GM21529 (cell line): ENCODE measurements at regions not wholly inside any gene's neighbourhood (a gene's known extent, or its start where the extent isn't known, plus 50 kb on each side); places are given as distances from the start of the nearest gene placed in this dataset.

Experiments used
- ATAC-seq: cut with Tn5 transposase; IDR thresholded peaks from one replicate; pipeline ENCODE4 v1.9.1; 2021; ENCODE audit not compliant: unreplicated experiment

DNA sequence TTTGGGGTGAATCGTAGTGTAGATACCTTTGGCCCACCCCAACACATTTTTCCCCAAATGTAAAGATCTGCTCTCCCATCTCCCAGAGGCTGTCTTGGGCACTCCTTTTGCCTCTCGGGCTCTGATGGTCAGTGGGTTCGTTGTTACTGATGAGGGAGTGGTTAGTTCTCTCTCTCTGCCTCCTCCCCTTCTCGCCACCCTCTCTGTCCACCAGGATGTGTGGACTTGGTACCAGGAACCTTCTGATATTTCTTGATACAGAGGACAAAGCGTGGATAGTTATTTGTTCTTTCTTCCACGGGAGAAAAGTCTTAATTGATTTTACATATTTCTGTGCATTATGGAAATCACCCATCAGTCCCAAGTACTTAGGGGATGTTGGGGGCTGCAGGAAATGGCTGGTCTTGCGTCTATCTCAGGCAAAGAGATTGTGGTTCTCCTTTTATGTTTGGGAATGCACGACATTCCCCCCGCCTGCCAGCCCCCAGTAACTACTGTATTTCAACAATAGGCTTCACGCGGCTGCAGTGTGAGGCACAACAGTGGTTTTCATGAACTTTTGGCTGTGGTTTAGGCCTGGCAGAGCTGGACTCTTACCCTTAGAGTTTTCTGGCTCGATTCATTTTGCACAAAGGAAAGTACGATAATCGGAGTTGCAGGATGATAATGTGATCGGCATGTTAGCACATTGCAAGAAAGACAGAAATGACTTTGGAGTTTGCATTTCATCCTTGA is 79.0 kb upstream of the ZNF536 start:
- no peak for ATAC-seq

DNA sequence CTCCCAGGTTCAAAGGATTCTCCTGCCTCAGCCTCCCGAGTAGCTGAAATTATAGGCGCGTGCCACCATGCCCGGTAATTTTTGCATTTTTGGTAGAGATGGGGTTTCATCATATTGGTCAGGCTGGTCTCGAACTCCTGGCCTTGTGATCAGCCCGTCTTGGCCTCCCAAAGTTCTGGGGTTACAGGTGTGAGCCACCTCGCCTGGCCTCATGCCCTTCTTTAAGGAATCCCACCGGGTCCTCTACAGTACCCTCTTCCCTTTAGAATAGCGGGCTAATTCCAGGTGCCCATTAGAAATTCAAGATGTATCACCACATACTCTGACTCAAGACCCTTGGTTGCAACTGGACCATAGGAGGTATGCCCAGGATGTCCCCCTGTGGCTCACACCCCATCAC is 74.2 kb upstream of the ZNF536 start:
- ATAC-seq, result no peak

DNA sequence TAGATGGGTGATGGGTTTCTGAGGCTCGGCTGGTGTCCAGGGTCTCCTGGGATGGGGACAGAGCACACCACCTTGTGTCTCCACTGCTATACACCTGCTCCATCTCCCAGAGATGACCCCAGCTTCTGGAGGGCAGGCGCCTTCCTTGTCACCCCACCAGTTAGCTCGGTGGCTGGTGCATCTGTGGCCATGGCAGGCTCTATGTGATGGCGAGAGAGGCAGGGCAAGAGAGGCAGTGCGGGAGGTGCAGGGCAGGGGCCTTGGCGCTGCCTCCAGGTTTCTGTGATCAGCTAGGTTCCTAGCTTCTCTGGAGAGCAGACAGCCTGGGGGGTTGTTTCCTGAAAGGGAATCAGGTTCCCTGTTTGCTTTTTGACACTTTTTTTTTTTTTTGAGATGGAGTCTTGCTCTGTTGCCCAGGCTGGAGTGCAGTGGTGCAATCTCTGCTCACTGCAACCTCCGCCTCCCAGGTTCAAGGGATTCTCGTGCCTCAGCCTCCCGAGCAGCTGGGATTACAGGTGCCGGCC is 69.0 kb upstream of the ZNF536 start:
- ATAC-seq, result no peak

DNA sequence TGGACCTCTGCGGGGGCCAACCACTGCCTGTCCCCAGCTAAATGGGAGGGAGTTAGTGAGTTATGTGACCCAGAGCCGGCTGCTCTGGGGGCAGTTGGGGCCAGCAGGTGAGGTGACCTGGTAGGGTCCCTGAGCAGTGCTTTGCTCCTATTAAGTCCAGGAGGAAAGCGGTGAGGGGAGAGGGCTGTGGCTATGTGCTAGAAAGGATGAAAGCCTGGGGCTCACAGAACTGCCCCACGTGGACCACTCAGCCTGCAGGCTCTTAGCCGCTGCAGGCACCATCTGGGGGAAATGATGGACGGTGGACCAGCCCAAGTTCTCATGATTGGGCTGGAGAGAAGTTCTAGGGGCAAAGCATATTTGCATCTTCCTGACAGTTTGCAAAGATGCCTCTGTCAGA is 67.6 kb upstream of the ZNF536 start:
- no peak for ATAC-seq

DNA sequence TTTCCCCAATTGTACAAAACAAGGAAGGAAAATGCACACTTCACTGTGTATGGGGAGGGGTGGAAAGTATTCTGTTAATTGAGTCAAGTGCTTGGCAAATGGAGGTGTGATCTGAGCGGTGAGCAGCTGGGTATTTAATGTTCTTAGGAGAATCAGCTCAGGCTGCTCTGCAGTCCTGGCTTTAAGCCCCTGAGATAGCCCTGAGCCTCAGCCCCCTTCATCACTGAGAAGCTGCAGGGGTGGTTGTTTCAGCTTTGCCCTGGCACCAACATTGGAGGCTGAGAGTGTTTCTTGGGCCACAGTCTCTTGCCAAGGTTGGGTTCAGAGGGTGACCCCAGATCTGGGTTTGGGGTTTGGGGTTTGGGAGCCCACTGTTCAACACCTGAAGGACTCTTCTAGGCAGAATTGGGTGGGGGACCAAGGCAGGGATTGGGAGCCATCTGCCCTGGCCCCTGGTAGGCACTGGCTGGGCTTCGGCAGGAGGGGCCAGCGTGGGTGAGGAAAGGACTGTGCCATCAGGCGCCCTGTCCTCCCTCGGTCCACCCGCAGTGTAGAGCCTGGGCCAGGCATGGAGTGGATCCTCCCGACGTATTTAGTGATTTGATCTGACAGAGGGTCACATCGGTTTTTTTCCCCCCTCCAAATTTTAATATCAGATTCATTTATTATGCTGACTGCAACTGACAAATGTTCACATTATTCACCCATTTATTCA is 66.7 kb upstream of the ZNF536 start:
- ATAC-seq, result no peak

DNA sequence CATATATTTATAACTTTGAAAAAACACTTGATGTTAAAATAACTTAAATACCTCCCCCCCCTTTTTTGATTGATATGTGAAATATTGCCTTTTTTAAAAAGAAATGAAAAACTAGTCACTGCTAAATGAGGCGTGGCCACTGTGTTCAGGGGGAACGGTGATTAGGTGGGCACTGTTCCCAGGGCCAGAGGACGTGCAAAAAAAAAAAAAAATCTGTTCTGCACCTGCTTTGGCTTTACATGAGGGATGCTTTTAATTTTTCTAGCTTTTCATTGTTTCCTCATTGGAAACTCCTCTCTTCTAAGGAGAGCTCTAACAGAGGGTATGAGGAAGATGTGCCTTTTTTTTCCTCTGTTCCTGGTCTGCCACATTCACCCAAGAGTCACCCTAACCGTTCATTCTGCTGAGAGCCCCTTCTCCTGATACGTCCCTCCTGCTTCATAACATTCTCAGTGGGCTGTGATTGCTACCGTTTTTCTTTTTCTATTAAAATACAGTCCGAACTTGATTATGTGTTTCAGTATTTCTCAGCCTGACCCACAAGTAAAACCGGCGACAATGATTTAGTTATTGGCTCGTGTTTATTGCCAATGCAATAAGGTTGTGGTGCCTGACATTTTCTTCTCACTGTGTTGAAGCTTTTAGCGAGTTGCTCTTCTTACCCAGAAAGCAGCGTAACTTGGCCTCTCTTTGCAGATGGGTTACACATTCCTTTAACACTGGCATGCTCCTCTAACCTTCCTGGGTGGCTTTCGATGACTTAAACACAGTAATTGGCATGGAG is 64.8 kb upstream of the ZNF536 start:
- no peak for ATAC-seq

DNA sequence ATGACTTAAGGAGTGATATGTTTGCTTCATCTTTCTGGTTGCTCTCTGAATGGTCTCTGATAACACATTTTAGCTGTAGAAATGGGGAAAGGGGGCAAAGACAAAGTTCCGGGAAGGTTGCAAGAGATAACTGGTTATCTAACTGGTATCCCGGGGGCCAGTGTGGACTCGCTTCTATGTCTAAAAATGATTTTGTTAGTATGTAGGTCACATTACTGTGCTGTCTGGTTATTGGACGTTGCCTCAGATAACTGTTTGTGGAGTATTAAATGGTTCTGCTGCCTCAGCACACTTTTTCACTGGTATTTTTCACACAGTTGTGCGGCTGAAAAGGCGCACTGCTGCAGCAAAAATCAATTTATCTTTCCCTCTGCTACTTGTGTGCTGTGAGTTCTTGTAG is 63.0 kb upstream of the ZNF536 start:
- no peak for ATAC-seq

DNA sequence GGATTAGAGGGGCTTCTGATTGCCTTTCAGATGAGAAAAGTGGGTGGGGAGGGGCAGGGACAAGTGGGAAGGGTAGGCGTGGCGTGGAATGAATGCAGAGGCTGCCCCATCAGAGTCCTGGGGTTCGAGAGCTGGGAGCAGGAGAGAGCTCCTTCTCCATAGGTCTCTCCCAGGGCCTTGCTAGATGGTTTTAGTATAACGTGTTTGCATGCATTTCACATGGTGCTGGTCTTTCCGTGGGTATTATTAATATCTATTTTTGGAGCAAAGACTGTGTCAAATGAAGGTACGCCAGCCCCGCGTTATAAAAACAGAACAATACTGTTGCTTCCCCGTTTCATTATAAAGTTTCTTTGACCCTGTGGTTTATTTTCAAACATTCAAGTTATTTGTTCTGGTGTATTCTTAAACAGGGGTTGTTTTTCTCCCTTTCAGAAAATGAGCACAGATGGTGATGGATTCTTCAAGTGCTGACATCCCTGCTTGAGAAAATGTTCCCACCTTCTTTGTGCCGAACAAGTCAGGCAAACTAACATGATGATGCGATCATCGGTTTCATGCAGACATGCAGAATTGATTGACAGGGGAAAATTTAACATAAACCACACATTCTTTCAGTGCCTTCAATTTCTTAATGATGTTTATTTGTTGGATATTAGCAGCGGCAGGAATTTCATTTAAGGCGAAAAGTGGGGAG is 62.1 kb upstream of the ZNF536 start:
- no peak for ATAC-seq

DNA sequence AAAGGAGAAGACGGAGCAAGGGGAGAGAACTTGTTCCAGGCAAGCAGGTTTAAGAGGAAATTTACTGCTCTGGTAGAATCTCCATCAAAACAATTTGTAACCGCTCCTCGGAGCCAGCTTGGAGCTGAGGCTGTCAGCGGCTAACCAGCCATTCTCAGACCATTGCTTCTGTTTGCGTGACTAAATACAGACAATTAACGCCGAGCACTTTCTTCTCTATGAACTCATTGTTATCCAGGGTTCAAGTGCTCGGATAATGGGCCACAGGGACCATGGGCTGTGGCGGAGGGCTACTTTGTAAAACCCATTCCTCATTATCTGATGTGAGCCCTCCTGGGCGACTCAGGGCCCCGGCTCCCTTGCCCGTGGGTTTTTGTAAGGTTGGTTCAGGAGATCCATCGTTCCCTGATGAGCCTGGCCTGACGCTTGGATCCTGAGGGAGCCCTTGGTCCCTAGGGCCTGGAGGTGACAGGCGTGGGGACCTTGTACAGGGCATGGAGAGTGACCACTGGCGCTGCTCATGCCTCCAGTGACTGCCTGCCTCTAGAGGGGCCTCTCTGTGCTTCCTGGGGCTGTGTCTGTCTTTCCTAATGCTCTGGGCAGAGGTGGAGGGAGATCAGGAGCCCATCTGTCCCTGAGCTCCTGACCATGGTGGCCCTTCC is 61.5 kb upstream of the ZNF536 start:
- ATAC-seq, result no peak

DNA sequence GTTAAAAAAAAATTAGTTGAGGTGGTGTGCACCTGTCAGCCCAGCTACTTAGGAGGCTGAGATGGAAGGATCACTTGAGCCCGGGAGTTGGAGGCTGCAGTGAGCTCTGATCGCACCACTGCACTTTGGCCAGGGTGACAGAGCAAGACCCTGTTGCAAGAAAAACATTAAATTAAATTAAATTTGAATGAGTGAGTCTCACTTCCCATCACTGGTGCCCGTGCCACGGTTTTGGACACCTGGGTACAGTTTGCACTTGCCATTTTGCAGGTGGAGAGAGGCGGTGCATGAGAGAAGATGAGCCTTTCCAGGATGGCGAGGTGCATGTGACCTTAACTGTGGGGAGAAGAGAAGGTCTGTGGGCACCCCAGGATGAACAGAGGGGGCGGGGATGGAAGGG is 60.3 kb upstream of the ZNF536 start:
- no peak for ATAC-seq

DNA sequence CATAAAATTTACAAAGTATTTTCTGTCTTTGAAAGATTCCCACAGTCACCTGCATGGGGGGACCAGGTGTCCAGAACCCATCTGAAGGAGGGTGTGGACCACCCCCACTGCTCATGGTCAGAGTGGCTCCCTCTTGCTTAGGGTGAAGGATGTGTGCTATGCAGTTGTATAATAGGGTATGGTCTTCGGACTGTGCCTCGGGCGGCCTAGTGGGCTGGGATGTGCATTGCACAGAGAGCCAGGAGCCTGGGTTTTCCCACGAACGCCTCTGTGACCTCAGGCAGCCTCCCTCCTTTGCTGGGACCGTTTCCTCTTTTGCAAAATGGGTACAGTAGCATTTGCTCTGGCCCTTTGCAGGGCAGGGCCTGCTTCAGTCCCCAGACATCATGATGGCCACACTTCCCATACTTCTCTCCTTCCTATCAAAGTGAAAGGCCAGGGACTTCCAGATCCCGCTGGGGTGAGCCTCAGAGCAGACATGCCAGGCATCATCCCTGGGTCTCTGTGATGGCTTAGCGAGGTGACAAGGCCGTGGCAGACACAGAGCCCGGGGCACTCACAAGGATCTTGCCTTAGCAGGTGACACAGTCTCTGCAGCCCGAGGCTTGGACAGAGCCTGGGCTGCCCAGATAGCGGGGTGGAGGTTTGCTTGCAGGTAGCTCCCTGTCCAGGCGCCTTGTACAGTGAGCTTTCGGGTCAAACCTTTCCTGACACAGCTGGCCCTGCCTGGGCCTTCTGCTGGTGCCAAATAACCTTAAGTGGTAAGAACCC is 59.4 kb upstream of the ZNF536 start:
- ATAC-seq, result no peak

DNA sequence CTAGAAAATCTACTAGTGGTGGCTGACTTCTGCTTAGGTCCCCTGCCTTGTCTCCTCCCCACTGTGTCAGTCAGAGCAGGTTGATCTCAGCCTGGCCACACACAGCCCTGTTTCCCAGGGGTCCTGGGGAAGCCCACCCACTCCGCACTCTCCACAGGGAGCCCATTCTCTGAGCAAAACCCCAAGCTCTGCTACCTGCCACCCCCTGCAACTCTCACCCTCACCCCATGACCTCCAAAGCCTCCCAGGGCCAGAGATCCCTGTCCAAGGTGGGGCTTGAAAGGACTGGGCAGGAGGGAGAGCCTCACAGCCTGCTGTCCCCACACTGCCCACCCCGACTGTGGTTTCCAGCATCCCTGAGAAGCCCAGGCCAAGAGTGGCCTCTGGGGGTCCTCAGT is 58.8 kb upstream of the ZNF536 start:
- ATAC-seq, result no peak

DNA sequence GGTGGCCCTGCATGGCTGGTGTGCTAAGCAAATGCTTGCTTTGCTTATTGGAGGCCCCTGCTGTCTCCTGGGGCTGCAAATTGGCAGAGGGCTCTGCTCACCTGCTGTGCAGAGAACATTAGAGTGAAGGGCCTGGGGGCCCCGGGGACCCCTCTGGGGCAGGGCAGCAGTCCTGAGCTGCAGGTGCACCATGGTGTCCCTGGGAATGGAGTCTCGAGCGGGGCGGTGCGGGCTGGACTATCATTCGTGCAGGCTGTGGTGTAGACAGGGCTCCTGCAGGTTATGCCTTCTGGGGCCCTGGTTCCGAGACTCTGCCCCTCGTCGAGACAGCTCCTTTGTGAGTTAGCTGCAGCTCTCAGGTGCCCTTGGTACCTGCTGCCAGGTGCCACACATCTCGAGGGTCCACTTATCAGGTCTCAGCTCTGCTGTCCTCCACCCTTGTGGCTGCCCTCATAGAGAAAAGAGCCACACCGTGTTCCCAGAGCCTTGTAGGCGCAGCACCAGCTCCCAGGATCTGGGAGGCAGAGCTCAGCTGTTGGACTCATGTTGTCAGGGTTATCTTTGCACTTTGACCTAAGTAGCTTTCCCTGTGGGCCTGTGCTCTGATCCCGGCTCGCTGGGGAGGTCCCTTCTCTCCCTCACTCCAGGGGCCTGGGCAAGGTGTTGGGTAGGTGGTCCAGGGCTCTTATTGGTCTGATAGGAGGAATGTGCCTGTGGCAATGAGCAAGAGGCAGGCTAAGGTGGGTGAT is 58.0 kb upstream of the ZNF536 start:
- no peak for ATAC-seq

DNA sequence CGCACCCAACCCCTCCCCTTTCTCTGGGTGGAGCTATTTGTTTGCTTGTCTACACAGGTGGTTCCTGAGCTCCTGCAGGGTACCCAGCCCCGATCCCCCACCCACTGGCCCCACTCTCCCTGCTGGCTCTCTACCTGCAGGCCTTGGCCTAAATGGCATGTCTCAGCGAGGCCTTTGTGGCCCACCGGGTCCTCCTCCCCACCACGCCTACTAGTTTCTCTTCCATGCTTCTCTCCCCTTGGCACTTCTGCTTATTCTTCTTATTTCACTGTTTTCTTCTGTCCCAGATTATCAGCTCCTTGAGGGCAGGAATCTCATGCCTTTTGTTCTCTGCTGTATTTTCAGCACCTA is 57.4 kb upstream of the ZNF536 start:
- ATAC-seq, result no peak

DNA sequence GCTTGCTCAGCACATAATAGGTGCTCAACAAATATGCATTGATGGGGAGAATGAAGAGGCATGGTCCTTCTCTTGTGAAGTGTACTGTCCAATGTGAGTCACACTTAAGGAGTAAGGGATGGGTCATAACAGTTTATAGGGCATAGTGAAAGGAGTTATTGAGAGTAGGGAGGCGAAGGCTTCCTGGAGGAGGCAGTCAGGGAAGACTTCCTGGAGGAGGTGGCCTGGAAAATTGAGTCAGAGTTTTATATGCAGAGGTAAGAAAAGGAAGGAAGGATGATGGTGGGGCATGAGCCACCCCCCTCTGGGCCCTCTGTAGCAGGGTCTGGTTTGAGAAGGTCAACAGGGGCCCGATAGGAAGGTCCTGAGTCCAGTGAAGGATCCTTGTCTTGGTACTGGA is 57.0 kb upstream of the ZNF536 start:
- ATAC-seq, result no peak

DNA sequence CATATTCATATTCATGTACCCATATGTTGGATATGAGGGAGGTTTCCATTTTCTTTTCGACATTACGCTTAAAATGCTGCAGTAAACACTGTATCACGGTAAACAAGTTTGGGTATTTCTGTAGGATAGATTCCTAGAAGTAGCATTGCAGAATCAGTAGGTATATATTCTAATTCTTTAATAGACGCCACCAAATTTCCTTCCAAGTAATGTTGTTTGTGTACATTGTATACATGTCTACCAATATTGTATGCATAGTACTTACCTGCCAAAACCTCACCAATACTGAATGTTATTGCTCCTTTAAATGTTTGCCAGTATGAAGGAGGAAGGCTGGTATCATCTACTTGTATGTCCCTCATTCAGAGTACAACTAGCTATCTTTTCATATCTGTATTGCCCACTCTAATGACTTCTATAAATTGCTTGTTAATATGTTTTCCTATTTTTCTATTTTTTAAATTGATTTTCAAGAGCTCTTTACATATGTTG is 56.1 kb upstream of the ZNF536 start:
- no peak for ATAC-seq

DNA sequence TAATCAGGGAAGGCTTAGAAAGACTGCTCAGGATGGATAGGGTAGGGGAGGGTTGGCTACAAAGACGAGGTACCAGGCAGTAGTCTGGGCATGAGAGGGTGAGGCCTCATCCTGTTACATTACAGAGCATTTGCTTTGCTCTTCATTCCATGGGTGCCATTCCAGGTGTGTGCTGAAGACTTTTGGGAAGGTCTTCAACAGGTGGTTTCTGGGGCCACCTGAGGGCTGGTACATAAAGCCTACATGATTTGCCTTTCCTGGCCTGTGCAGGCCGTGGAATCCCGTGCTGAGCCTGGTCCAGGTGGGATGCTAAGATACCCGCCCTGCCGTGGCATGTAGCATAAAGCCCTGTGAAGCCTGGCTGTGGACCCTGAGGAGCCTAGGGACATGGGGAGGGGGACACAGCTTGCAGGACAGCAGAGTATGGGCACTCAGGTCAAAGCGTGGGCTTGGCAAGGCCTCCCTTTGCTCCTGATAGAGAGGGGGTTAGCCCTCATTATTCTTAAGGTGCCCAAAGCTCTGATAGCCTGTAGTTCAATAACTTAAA is 55.6 kb upstream of the ZNF536 start:
- ATAC-seq, result no peak

DNA sequence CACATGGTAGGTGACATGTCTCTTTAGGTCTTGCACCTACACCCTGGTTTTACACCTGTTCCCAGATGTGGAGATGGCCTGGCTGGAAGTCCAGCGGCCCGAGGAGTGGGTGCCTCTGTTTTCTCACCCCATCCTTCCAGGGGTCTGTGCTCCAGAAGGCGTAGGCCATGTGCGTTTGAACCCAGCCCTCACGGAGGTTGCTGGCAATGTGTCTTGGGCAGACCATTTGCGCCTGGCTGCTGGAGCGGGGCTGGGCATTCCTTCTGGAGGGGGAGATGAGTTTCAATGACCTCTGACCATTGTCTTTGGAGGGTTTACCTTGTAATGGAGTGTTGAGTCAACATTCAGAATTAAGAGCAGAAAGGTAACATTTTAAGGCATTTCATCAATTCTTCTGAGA is 54.8 kb upstream of the ZNF536 start:
- ATAC-seq, result no peak

DNA sequence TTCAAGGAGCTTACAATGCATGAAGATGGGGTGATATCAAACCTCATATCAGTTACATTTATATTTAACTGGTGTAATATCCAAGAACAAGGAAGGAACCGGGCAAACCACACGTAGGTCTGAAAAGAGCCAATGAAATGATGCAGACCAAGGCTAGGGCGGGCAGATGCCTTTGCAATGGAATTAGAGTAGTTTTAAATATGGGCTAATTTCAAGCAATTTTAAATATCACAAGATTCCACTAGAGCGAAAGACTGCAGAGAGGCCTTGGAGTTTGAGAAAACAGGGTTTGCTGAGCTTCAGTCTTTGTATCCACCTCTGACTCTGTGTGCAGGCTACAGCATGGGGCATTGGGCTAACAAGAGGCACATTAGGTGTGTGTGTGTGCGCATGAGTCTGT is 53.9 kb upstream of the ZNF536 start:
- ATAC-seq, result no peak
